ENCODE measurements at regions not wholly inside any gene's neighbourhood (a gene's known extent, or its start where the extent isn't known, plus 50 kb on each side); places are given as distances from the start of the nearest gene placed in this dataset.

DNA sequence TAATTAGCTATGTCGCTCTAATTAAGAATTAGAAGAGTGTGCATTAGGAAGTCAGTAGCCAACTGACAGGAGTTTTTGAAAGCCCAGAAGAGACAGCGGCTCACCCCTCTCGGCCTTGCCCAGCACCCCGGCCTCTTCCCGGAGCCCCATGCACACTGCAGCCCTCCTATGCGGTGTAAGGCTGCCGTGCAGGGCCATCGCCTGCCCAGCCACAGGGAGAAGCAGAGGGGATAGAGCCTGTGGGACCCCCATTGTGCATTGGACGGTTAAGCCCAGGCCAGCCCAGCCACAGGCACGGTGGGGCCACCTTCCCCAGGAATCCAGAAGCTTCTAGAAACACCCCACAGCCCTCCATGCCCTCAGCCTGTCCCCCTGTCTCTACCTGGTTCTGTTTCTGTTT, 569.7 kb upstream of the MKI67 start:
- TF ChIP-seq, protein P1, sequence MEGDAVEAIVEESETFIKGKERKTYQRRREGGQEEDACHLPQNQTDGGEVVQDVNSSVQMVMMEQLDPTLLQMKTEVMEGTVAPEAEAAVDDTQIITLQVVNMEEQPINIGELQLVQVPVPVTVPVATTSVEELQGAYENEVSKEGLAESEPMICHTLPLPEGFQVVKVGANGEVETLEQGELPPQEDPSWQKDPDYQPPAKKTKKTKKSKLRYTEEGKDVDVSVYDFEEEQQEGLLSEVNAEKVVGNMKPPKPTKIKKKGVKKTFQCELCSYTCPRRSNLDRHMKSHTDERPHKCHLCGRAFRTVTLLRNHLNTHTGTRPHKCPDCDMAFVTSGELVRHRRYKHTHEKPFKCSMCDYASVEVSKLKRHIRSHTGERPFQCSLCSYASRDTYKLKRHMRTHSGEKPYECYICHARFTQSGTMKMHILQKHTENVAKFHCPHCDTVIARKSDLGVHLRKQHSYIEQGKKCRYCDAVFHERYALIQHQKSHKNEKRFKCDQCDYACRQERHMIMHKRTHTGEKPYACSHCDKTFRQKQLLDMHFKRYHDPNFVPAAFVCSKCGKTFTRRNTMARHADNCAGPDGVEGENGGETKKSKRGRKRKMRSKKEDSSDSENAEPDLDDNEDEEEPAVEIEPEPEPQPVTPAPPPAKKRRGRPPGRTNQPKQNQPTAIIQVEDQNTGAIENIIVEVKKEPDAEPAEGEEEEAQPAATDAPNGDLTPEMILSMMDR (IDR thresholded peaks at IDR 0.05; ENCODE audit: low read depth, low read length, poor library complexity, severe bottlenecking): no peak
- no peak for TF ChIP-seq EZH2phosphoT487 (IDR thresholded peaks at IDR 0.05; ENCODE audit: borderline replicate concordance, low read length)
- Histone ChIP-seq H3K27ac (ENCODE audit: low read depth, low read length) (no peak overlapping the region), H3K79me2 (ENCODE audit: control insufficient read depth, low read length) (no peaks in the 10 kb centered on the region), H3K36me3 (ENCODE audit: control insufficient read depth, low read length) (no peaks in the 10 kb centered on the region), H3K4me1 (ENCODE audit: control insufficient read depth, low read length) (no peaks in the 10 kb centered on the region), H4K20me1 (ENCODE audit: control insufficient read depth, insufficient read depth, low read depth, low read length) (no peaks in the 10 kb centered on the region), H3K4me2 (ENCODE audit: low read length) (no peak overlapping the region), H3K27me3 (ENCODE audit: control insufficient read depth, low read length) (no peaks in the 10 kb centered on the region), H3K9me2 (replicated peaks; ENCODE audit: control insufficient read depth, low read length) (no peaks in the 10 kb centered on the region), H3K4me3 (ENCODE audit: low read length) (no peak overlapping the region), H3F3A (ENCODE audit: control insufficient read depth, insufficient read depth) (no peaks in the 10 kb centered on the region), H3K9me3 (ENCODE audit: control insufficient read depth, insufficient read depth, low read length) (no peaks in the 10 kb centered on the region)

DNA sequence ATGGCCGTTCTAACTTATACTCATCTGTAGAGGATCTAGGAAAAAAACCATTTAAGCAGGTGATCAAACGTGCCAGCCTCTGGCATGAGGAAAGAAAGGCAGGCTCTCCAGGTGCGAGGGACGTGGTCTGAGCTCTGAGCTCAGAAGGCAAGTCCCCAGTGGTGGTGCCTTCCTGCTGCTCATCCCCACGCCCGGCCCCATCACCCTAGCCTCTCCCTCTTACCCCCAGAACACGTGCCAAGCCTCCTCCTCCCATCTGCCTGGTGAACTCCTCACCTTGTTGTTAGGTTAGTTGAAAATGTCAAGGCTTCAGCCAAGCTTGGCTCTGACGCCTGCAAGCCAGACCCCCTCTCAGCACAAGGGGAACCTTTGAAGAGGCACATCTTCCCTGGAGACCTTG, 571.2 kb upstream of the MKI67 start:
- no peak overlapping the region for H3K27ac ChIP-seq (ENCODE audit: low read depth, low read length)
- no peaks in the 10 kb centered on the region for H3K4me1 ChIP-seq (ENCODE audit: control insufficient read depth, low read length)
- H3K9me2 ChIP-seq (replicated peaks; ENCODE audit: control insufficient read depth, low read length): no peaks in the 10 kb centered on the region
- no peaks in the 10 kb centered on the region for H3F3A ChIP-seq (ENCODE audit: control insufficient read depth, insufficient read depth)
- no peaks in the 10 kb centered on the region for H3K27me3 ChIP-seq (ENCODE audit: control insufficient read depth, low read length)
- H4K20me1 ChIP-seq (ENCODE audit: control insufficient read depth, insufficient read depth, low read depth, low read length): no peaks in the 10 kb centered on the region
- no peak overlapping the region for H3K4me2 ChIP-seq (ENCODE audit: low read length)
- TF ChIP-seq, protein P1 (IDR thresholded peaks at IDR 0.05; ENCODE audit: low read depth, low read length, poor library complexity, severe bottlenecking): no peak
- no peak for TF ChIP-seq EZH2phosphoT487 (IDR thresholded peaks at IDR 0.05; ENCODE audit: borderline replicate concordance, low read length)
- H3K4me3 ChIP-seq (ENCODE audit: low read length): no peak overlapping the region
- H3K9me3 ChIP-seq (ENCODE audit: control insufficient read depth, insufficient read depth, low read length): no peaks in the 10 kb centered on the region
- no peaks in the 10 kb centered on the region for H3K79me2 ChIP-seq (ENCODE audit: control insufficient read depth, low read length)
- no peaks in the 10 kb centered on the region for H3K36me3 ChIP-seq (ENCODE audit: control insufficient read depth, low read length)

DNA sequence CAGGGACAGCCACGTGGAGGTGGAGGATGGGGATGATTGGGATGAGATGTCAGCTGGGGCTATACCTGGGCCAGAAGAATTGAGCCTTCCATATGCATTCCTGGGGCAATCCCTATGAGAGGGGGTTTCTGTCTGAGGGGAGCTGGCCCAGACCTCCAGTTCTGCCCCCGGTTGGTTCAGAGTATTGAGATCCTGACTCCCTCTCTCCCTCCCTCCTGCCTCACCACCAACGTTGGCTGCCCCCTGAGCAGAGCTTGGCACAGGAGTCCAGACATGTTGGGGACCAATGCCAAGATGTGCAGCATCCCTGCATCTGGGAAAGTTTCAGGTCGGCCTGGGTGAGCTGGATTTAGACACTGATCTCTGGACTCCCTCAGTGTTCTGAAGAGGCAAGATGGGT, 575.2 kb upstream of the MKI67 start:
- no peaks in the 10 kb centered on the region for H3K9me2 ChIP-seq (replicated peaks; ENCODE audit: control insufficient read depth, low read length)
- no peak overlapping the region for H3K27ac ChIP-seq (ENCODE audit: low read depth, low read length)
- no peaks in the 10 kb centered on the region for H3F3A ChIP-seq (ENCODE audit: control insufficient read depth, insufficient read depth)
- H3K4me2 ChIP-seq (ENCODE audit: low read length): no peak overlapping the region
- TF ChIP-seq, protein P1 (IDR thresholded peaks at IDR 0.05; ENCODE audit: low read depth, low read length, poor library complexity, severe bottlenecking): no peak
- TF ChIP-seq EZH2phosphoT487 (IDR thresholded peaks at IDR 0.05; ENCODE audit: borderline replicate concordance, low read length): no peak
- H3K9me3 ChIP-seq (ENCODE audit: control insufficient read depth, insufficient read depth, low read length): no peaks in the 10 kb centered on the region
- no peaks in the 10 kb centered on the region for H3K36me3 ChIP-seq (ENCODE audit: control insufficient read depth, low read length)
- H3K79me2 ChIP-seq (ENCODE audit: control insufficient read depth, low read length): no peaks in the 10 kb centered on the region
- no peaks in the 10 kb centered on the region for H4K20me1 ChIP-seq (ENCODE audit: control insufficient read depth, insufficient read depth, low read depth, low read length)
- no peaks in the 10 kb centered on the region for H3K4me1 ChIP-seq (ENCODE audit: control insufficient read depth, low read length)
- H3K27me3 ChIP-seq (ENCODE audit: control insufficient read depth, low read length): no peaks in the 10 kb centered on the region
- no peak overlapping the region for H3K4me3 ChIP-seq (ENCODE audit: low read length)

DNA sequence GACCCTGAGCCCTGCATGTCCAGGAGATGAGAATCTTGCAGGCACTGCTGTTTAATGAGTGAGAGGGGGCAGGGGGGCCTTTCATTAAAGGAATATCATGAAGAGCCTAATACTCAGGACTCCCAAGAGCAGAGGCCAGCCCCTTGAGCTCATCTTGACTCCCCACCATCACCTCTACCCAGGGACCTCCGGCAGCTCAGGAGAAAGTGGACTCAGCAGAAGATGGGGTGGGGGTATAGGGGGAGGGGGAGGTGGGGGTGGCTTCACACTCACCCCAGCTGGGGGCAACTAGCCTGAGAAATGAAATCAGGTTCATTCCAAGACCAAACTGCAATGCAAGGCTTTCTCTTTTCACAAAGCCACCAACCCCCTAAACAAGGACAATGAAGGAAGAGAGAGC, 575.6 kb upstream of the MKI67 start:
- TF ChIP-seq, protein P1 (IDR thresholded peaks at IDR 0.05; ENCODE audit: low read depth, low read length, poor library complexity, severe bottlenecking): no peak
- TF ChIP-seq EZH2phosphoT487 (IDR thresholded peaks at IDR 0.05; ENCODE audit: borderline replicate concordance, low read length): no peak
- no peak overlapping the region for H3K4me2 ChIP-seq (ENCODE audit: low read length)

More for the DNA sequence above, 575.6 kb upstream of the MKI67 start:
- no peaks in the 10 kb centered on the region for H3K9me2 ChIP-seq (replicated peaks; ENCODE audit: control insufficient read depth, low read length)
- H3K9me3 ChIP-seq (ENCODE audit: control insufficient read depth, insufficient read depth, low read length): no peaks in the 10 kb centered on the region
- no peak overlapping the region for H3K27ac ChIP-seq (ENCODE audit: low read depth, low read length)
- no peaks in the 10 kb centered on the region for H3K27me3 ChIP-seq (ENCODE audit: control insufficient read depth, low read length)
- no peaks in the 10 kb centered on the region for H3K79me2 ChIP-seq (ENCODE audit: control insufficient read depth, low read length)
- H4K20me1 ChIP-seq (ENCODE audit: control insufficient read depth, insufficient read depth, low read depth, low read length): no peaks in the 10 kb centered on the region
- H3K36me3 ChIP-seq (ENCODE audit: control insufficient read depth, low read length): no peaks in the 10 kb centered on the region
- H3K4me3 ChIP-seq (ENCODE audit: low read length): no peak overlapping the region
- H3F3A ChIP-seq (ENCODE audit: control insufficient read depth, insufficient read depth): no peaks in the 10 kb centered on the region
- H3K4me1 ChIP-seq (ENCODE audit: control insufficient read depth, low read length): no peaks in the 10 kb centered on the region

All from DOHH2 (cell line).